ENCODE measurements at regions not wholly inside any gene's neighbourhood (a gene's known extent, or its start where the extent isn't known, plus 50 kb on each side); places are given as distances from the start of the nearest gene placed in this dataset.

DNA sequence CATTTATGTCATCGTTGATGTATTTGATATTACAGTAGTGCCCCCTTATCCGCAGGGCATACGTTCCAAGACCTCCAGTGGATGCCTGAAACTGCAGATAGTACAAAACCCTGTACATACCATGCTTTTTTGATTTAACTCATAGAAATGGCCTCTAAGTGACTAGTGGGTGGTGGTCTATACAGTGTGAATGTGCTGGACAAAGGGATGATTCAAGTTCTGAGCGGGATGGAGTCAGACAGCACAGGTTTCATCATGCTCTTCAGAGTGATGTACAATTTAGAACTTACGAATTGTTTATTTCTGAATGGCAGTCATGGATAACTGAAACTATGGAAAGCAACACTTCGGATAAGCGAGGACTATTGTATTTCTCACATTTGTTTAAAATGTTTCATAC, 473.1 kb upstream of the FANCL start:
- Histone ChIP-seq H3K27me3 (ENCODE audit: control insufficient read depth in 3 of 3, insufficient read depth in 3 of 3, low read length in 3 of 3) (no peaks in the 10 kb centered on the region), H3K4me3 (ENCODE audit: low read length in 3 of 3) (no peak overlapping the region), H3K36me3 (ENCODE audit: control insufficient read depth in 3 of 3, insufficient read depth in 3 of 3, low read length in 3 of 3) (no peaks in the 10 kb centered on the region), H3K4me1 (ENCODE audit: control insufficient read depth in 3 of 3, insufficient read depth in 3 of 3, low read length in 3 of 3) (no peaks in the 10 kb centered on the region), H3K9me3 (ENCODE audit: control insufficient read depth in 3 of 3, low read length in 3 of 3) (peaks cover 0 to 2% (median 0%) of the 10 kb centered on the region in 3 donors), H3K9ac (ENCODE audit: low read depth in 1 of 3, low read length in 3 of 3) (no peak overlapping the region), H3K27ac (ENCODE audit: low read depth, low read length) (no peak overlapping the region)

- Histone ChIP-seq H3K4me1 (ENCODE audit: control insufficient read depth in 3 of 3, insufficient read depth in 3 of 3, low read length in 3 of 3) (no peaks in the 10 kb centered on the region), H3K27me3 (ENCODE audit: control insufficient read depth in 3 of 3, insufficient read depth in 3 of 3, low read length in 3 of 3) (peaks cover 0 to 2% (median 0%) of the 10 kb centered on the region in 3 donors), H3K27ac (ENCODE audit: low read depth, low read length) (no peak overlapping the region), H3K9me3 (ENCODE audit: control insufficient read depth in 3 of 3, low read length in 3 of 3) (peaks cover 0 to 2% (median 0%) of the 10 kb centered on the region in 3 donors), H3K9ac (ENCODE audit: low read depth in 1 of 3, low read length in 3 of 3) (no peak overlapping the region), H3K4me3 (ENCODE audit: low read length in 3 of 3) (no peak overlapping the region), H3K36me3 (ENCODE audit: control insufficient read depth in 3 of 3, insufficient read depth in 3 of 3, low read length in 3 of 3) (no peaks in the 10 kb centered on the region)
Measured at GRCh38 chr2:58710795-58711279, 469.7 kb upstream of the FANCL start.

DNA sequence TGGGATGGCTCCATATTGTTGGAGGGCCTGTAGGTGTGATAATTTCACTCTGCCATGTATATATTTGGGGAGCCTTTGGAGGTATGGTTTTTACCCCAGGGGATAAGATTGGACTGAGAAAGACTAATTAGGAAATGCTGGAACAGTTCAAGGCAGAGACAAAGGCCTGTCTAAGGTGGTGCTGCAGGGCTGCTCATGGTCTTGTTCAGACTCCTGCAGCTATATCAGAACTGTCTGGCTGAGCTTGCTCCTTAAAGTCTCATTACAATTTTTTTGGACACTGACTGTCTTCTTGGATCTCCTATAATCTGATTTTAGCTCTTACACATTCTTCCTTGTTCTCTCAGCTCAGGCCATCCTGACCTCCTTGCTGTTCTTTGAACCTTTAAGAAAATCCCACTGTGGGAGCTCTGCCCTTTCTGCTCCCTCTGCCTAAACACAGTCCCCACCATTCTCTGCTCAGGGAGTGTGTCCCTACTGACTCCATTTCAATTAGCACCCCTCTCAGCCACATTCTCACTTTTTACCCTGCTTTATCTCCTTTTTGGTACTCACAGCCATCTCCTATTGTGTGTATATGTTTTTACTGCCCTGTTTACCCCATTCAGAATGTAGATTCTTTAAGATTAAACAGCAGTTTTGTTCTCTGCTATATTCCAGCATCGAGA, 468.7 kb upstream of the FANCL start:
- no peak overlapping the region for H3K4me3 ChIP-seq (ENCODE audit: low read length in 3 of 3)
- no peak overlapping the region for H3K27ac ChIP-seq (ENCODE audit: low read depth, low read length)
- H3K36me3 ChIP-seq (ENCODE audit: control insufficient read depth in 3 of 3, insufficient read depth in 3 of 3, low read length in 3 of 3) = no peaks in the 10 kb centered on the region
- H3K9me3 ChIP-seq (ENCODE audit: control insufficient read depth in 3 of 3, low read length in 3 of 3) = peaks cover 0 to 2% (median 0%) of the 10 kb centered on the region in 3 donors
- peaks cover 0 to 2% (median 0%) of the 10 kb centered on the region in 3 donors for H3K27me3 ChIP-seq (ENCODE audit: control insufficient read depth in 3 of 3, insufficient read depth in 3 of 3, low read length in 3 of 3)
- H3K4me1 ChIP-seq (ENCODE audit: control insufficient read depth in 3 of 3, insufficient read depth in 3 of 3, low read length in 3 of 3) = no peaks in the 10 kb centered on the region
- no peak overlapping the region for H3K9ac ChIP-seq (ENCODE audit: low read depth in 1 of 3, low read length in 3 of 3)

- Histone ChIP-seq H3K36me3 (ENCODE audit: control insufficient read depth in 3 of 3, insufficient read depth in 3 of 3, low read length in 3 of 3) (no peaks in the 10 kb centered on the region), H3K9me3 (ENCODE audit: control insufficient read depth in 3 of 3, low read length in 3 of 3) (peaks cover 0 to 2% (median 0%) of the 10 kb centered on the region in 3 donors), H3K4me1 (ENCODE audit: control insufficient read depth in 3 of 3, insufficient read depth in 3 of 3, low read length in 3 of 3) (no peaks in the 10 kb centered on the region), H3K27ac (ENCODE audit: low read depth, low read length) (no peak overlapping the region), H3K27me3 (ENCODE audit: control insufficient read depth in 3 of 3, insufficient read depth in 3 of 3, low read length in 3 of 3) (peaks cover 0 to 2% (median 0%) of the 10 kb centered on the region in 3 donors), H3K9ac (ENCODE audit: low read depth in 1 of 3, low read length in 3 of 3) (no peak overlapping the region), H3K4me3 (ENCODE audit: low read length in 3 of 3) (no peak overlapping the region)
Measured at GRCh38 chr2:58709274-58709673, 468.1 kb upstream of the FANCL start.

- Histone ChIP-seq H3K36me3 (ENCODE audit: control insufficient read depth in 3 of 3, insufficient read depth in 3 of 3, low read length in 3 of 3) (no peaks in the 10 kb centered on the region), H3K27ac (ENCODE audit: low read depth, low read length) (no peak overlapping the region), H3K4me1 (ENCODE audit: control insufficient read depth in 3 of 3, insufficient read depth in 3 of 3, low read length in 3 of 3) (no peaks in the 10 kb centered on the region), H3K9ac (ENCODE audit: low read depth in 1 of 3, low read length in 3 of 3) (no peak overlapping the region), H3K9me3 (ENCODE audit: control insufficient read depth in 3 of 3, low read length in 3 of 3) (peaks cover 0 to 2% (median 0%) of the 10 kb centered on the region in 3 donors), H3K4me3 (ENCODE audit: low read length in 3 of 3) (no peak overlapping the region), H3K27me3 (ENCODE audit: control insufficient read depth in 3 of 3, insufficient read depth in 3 of 3, low read length in 3 of 3) (peaks cover 0 to 2% (median 0%) of the 10 kb centered on the region in 3 donors)
Measured at GRCh38 chr2:58708565-58708964, 467.4 kb upstream of the FANCL start.

DNA sequence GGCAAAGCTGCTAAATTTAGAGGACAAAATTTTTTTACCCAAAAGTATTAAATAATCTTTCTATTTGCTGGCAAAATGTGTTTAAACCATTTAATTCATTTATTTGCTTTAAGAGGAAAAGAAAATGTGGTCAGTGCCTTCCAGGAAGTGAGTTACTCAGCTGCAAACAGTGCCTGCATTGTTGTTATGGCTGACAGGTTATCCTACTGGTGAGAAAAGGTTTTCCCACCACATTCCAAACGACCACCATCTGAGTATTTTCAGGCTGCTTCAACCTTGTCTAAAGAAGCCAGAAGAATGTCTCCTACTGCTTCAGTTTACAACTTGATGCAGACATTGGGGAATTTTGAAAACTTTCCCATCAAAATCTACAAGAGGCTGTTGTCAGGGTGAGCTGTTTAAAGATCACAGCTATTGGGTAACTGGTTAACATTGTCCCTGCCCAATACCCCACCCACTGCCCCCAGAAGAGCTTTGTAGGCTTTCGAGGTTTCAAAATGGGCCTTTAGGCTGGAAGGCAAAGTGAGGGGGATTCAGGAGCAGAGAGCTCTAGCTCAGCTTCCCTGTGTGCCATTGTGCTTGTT, 461.3 kb upstream of the FANCL start:
- no peak overlapping the region for H3K27ac ChIP-seq (ENCODE audit: low read depth, low read length)
- H3K9me3 ChIP-seq (ENCODE audit: control insufficient read depth in 3 of 3, low read length in 3 of 3) = no peaks in the 10 kb centered on the region
- H3K4me1 ChIP-seq (ENCODE audit: control insufficient read depth in 3 of 3, insufficient read depth in 3 of 3, low read length in 3 of 3) = no peaks in the 10 kb centered on the region
- H3K27me3 ChIP-seq (ENCODE audit: control insufficient read depth in 3 of 3, insufficient read depth in 3 of 3, low read length in 3 of 3) = peaks cover 0 to 2% (median 0%) of the 10 kb centered on the region in 3 donors
- H3K36me3 ChIP-seq (ENCODE audit: control insufficient read depth in 3 of 3, insufficient read depth in 3 of 3, low read length in 3 of 3) = no peaks in the 10 kb centered on the region
- no peak overlapping the region for H3K9ac ChIP-seq (ENCODE audit: low read depth in 1 of 3, low read length in 3 of 3)
- no peak overlapping the region for H3K4me3 ChIP-seq (ENCODE audit: low read length in 3 of 3)

DNA sequence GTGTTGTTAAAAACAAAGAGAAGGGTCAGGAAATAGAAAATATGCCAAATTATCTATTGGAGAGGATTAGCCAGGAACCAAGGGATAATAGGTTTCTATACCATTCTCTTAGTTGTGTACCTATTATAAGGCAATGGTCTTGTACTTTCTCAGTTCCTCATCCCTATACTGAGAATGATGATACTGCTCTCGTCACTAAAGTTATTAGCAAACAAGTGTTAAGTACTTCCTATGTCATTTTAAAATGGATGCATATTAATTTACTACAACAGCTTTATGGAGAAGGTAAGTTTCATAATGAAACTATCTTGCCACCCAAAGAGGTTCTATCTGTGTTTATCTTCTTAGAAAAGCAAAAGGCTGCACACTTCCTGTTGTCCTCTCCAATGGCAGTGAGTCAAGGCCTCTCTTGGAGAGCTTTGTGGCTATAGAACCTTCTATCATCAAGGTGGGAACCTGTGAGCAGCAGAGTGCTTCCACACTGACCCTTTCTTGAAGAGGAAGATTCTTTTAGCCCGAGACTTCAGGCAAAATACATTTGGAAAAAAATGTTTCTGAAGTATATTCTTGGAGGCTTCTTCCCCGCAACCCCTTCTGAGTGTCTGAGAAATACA, 460.7 kb upstream of the FANCL start:
- no peak overlapping the region for H3K4me3 ChIP-seq (ENCODE audit: low read length in 3 of 3)
- H3K4me1 ChIP-seq (ENCODE audit: control insufficient read depth in 3 of 3, insufficient read depth in 3 of 3, low read length in 3 of 3) = no peaks in the 10 kb centered on the region
- no peak overlapping the region for H3K27ac ChIP-seq (ENCODE audit: low read depth, low read length)

GRCh38 chr2:58700591-58700990, 459.5 kb upstream of the FANCL start:
- Histone ChIP-seq H3K4me3 (ENCODE audit: low read length in 3 of 3) (no peak overlapping the region), H3K9ac (ENCODE audit: low read depth in 1 of 3, low read length in 3 of 3) (no peak overlapping the region), H3K27me3 (ENCODE audit: control insufficient read depth in 3 of 3, insufficient read depth in 3 of 3, low read length in 3 of 3) (no peaks in the 10 kb centered on the region), H3K4me1 (ENCODE audit: control insufficient read depth in 3 of 3, insufficient read depth in 3 of 3, low read length in 3 of 3) (no peaks in the 10 kb centered on the region), H3K36me3 (ENCODE audit: control insufficient read depth in 3 of 3, insufficient read depth in 3 of 3, low read length in 3 of 3) (no peaks in the 10 kb centered on the region), H3K27ac (ENCODE audit: low read depth, low read length) (no peak overlapping the region), H3K9me3 (ENCODE audit: control insufficient read depth in 3 of 3, low read length in 3 of 3) (no peaks in the 10 kb centered on the region)

More for the DNA sequence above, 460.7 kb upstream of the FANCL start:
- Histone ChIP-seq H3K27me3 (ENCODE audit: control insufficient read depth in 3 of 3, insufficient read depth in 3 of 3, low read length in 3 of 3) (peaks cover 0 to 2% (median 0%) of the 10 kb centered on the region in 3 donors), H3K36me3 (ENCODE audit: control insufficient read depth in 3 of 3, insufficient read depth in 3 of 3, low read length in 3 of 3) (no peaks in the 10 kb centered on the region), H3K9me3 (ENCODE audit: control insufficient read depth in 3 of 3, low read length in 3 of 3) (no peaks in the 10 kb centered on the region), H3K9ac (ENCODE audit: low read depth in 1 of 3, low read length in 3 of 3) (no peak overlapping the region)

GRCh38 chr2:58699411-58699810, 458.3 kb upstream of the FANCL start:
- Histone ChIP-seq H3K9ac (ENCODE audit: low read depth in 1 of 3, low read length in 3 of 3) (no peak overlapping the region), H3K36me3 (ENCODE audit: control insufficient read depth in 3 of 3, insufficient read depth in 3 of 3, low read length in 3 of 3) (no peaks in the 10 kb centered on the region), H3K27me3 (ENCODE audit: control insufficient read depth in 3 of 3, insufficient read depth in 3 of 3, low read length in 3 of 3) (no peaks in the 10 kb centered on the region), H3K9me3 (ENCODE audit: control insufficient read depth in 3 of 3, low read length in 3 of 3) (no peaks in the 10 kb centered on the region), H3K4me1 (ENCODE audit: control insufficient read depth in 3 of 3, insufficient read depth in 3 of 3, low read length in 3 of 3) (no peaks in the 10 kb centered on the region), H3K4me3 (ENCODE audit: low read length in 3 of 3) (no peak overlapping the region), H3K27ac (ENCODE audit: low read depth, low read length) (no peak overlapping the region)

- Histone ChIP-seq H3K9ac (ENCODE audit: low read depth in 1 of 3, low read length in 3 of 3) (no peak overlapping the region), H3K27ac (ENCODE audit: low read depth, low read length) (no peak overlapping the region), H3K4me3 (ENCODE audit: low read length in 3 of 3) (no peak overlapping the region), H3K27me3 (ENCODE audit: control insufficient read depth in 3 of 3, insufficient read depth in 3 of 3, low read length in 3 of 3) (no peaks in the 10 kb centered on the region), H3K36me3 (ENCODE audit: control insufficient read depth in 3 of 3, insufficient read depth in 3 of 3, low read length in 3 of 3) (no peaks in the 10 kb centered on the region), H3K4me1 (ENCODE audit: control insufficient read depth in 3 of 3, insufficient read depth in 3 of 3, low read length in 3 of 3) (no peaks in the 10 kb centered on the region), H3K9me3 (ENCODE audit: control insufficient read depth in 3 of 3, low read length in 3 of 3) (no peaks in the 10 kb centered on the region)
Measured at GRCh38 chr2:58698620-58699019, 457.5 kb upstream of the FANCL start.

All from skeletal muscle tissue (tissue), 3 donors.